ENCODE measurements at regions not wholly inside any gene's neighbourhood (a gene's known extent, or its start where the extent isn't known, plus 50 kb on each side); places are given as distances from the start of the nearest gene placed in this dataset.

DNA sequence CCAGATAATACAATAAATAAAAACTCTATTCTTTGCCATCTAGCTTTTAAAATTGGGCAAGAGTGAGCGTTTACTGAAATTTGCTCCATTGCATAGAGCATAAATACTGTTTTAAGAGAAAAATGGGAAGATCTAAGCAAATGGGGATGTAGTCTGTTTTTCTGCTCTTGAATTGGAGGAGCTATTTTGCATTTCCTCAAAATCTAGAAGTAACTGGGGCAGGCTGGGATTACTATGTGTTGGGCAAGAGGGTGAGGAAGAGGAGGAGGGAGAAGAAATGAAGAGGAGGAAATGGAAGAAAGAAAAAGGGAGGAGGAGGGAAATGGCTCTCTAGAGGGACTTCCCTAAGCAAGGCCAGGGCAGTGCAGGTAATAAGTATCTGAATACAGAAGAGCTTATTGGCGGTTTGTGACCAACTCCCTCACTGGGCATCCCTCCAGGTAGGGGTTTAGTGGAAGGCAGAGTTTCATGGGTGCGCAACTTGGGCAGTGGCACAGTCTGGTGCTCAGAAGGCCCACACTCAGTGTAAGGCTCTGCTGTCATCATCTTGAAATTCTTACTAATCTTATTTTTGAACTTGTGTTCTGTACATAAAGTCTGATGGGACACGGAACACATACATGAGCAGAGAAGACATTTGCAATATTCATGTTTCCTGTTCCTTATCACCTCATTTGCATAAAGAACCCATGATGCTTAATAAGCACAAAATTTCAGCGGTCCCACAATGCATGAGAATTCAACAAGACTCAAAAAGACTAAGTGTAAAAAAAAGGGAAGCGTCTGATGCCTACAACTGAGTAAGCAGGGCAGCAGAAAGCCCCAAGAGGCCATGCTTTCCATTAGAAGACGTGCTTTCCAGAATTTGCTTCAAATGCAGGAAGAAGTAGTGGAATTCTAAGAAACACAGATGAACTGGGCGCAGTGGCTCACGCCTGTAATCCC lies 116.9 kb downstream of the EVX1 start:
- TF ChIP-seq, protein P1, sequence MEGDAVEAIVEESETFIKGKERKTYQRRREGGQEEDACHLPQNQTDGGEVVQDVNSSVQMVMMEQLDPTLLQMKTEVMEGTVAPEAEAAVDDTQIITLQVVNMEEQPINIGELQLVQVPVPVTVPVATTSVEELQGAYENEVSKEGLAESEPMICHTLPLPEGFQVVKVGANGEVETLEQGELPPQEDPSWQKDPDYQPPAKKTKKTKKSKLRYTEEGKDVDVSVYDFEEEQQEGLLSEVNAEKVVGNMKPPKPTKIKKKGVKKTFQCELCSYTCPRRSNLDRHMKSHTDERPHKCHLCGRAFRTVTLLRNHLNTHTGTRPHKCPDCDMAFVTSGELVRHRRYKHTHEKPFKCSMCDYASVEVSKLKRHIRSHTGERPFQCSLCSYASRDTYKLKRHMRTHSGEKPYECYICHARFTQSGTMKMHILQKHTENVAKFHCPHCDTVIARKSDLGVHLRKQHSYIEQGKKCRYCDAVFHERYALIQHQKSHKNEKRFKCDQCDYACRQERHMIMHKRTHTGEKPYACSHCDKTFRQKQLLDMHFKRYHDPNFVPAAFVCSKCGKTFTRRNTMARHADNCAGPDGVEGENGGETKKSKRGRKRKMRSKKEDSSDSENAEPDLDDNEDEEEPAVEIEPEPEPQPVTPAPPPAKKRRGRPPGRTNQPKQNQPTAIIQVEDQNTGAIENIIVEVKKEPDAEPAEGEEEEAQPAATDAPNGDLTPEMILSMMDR (IDR thresholded peaks at IDR 0.05): no peak
- no peak for TF ChIP-seq POLR2A (IDR thresholded peaks at IDR 0.05)
- 88 to 91% methylated on average over 9 of the region's 9 CpGs for WGBS, 2 donors
- H3K27ac ChIP-seq: no peak overlapping the region

DNA sequence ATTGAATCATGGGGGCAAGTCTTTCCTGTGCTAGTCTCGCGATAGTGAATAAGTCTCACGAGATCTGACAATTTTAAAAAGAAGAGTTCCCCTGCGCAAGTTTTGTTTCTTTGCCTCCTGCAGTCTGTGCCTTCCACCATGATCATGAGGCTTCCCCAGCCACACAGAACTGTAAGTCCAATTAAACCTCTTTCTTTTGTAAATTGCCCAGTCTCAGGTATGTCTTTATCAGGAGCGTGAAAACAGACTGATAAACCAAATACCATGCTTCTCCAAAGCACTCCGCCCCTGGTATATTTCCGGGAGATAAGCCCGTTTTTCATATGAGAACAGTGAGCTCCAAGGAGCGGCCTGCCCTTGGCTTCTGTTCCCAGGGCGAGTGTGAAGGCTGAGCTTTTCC lies 118.9 kb downstream of the EVX1 start:
- 36 to 41% methylated on average over 10 of the region's 10 CpGs for WGBS, 2 donors
- peak overlapping the region in 1 of 2 donors; percentile 31 for H3K27ac ChIP-seq

More for the DNA sequence above, 116.9 kb downstream of the EVX1 start:
- Histone ChIP-seq H3K4me3 (no peak overlapping the region), H3K9me3 (no peaks in the 10 kb centered on the region), H3K27me3 (no peaks in the 10 kb centered on the region), H3K36me3 (ENCODE audit: low read depth, missing control alignments) (no peaks in the 10 kb centered on the region), H3K4me1 (no peaks in the 10 kb centered on the region)
- DNase-seq: no peak
- intact Hi-C loops (cut with DNase I; ENCODE audit: low total_unique reads): no loop called here

GRCh38 chr7:27362026-27362425 lies 119.4 kb downstream of the EVX1 start:
- H3K27me3 ChIP-seq: no peaks in the 10 kb centered on the region
- intact Hi-C loops (cut with DNase I; ENCODE audit: low total_unique reads): no loop called here
- no peaks in the 10 kb centered on the region for H3K36me3 ChIP-seq (ENCODE audit: low read depth, missing control alignments)
- H3K9me3 ChIP-seq: no peaks in the 10 kb centered on the region
- DNase-seq: no peak
- peak overlapping the region in 1 of 2 donors; percentile 31 for H3K27ac ChIP-seq
- 64 to 75% methylated on average over 4 of the region's 4 CpGs for WGBS, 2 donors
- no peaks in the 10 kb centered on the region for H3K4me1 ChIP-seq
- no peak overlapping the region for H3K4me3 ChIP-seq
- TF ChIP-seq, protein P1 (IDR thresholded peaks at IDR 0.05): no peak
- no peak for TF ChIP-seq POLR2A (IDR thresholded peaks at IDR 0.05)

More for the DNA sequence above, 118.9 kb downstream of the EVX1 start:
- no peaks in the 10 kb centered on the region for H3K36me3 ChIP-seq (ENCODE audit: low read depth, missing control alignments)
- no peaks in the 10 kb centered on the region for H3K9me3 ChIP-seq
- DNase-seq: peak; percentile 26
- H3K4me3 ChIP-seq: peak overlapping the region in 1 of 2 donors; percentile 34
- no peaks in the 10 kb centered on the region for H3K4me1 ChIP-seq
- no peaks in the 10 kb centered on the region for H3K27me3 ChIP-seq
- TF ChIP-seq POLR2A (IDR thresholded peaks at IDR 0.05): no peak
- TF ChIP-seq, protein P1 (IDR thresholded peaks at IDR 0.05): no peak
- intact Hi-C loops (cut with DNase I; ENCODE audit: low total_unique reads): no loop called here

DNA sequence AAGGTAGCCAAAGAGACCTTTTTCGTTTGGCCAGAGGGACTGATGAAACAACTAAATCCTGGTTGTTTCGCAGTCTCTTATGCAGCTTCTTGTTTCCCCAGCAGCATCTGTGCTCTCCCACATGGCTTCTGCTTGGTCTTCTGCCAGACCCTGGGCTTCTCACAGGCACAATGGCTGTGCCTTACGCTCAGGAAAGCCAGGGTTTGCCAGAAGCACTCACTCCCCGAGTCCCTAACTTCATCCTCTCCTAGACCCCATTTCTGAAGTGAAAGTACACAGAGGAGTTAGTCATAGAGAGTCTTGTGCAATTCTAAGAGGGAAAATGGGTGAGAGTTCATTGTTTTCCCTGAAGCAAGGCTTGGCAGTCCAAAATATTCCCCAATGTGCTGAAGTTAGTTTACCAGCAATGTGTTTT lies 121.7 kb downstream of the EVX1 start:
- no peaks in the 10 kb centered on the region for H3K36me3 ChIP-seq (ENCODE audit: low read depth, missing control alignments)
- H3K9me3 ChIP-seq: no peaks in the 10 kb centered on the region
- H3K4me3 ChIP-seq: no peak overlapping the region
- TF ChIP-seq POLR2A (IDR thresholded peaks at IDR 0.05): no peak
- TF ChIP-seq, protein P1 (IDR thresholded peaks at IDR 0.05): no peak
- intact Hi-C loops (cut with DNase I; ENCODE audit: low total_unique reads): no loop called here
- WGBS, 2 donors: 33 to 42% methylated on average over 4 of the region's 4 CpGs
- peak overlapping the region; percentile 36 to 66 for H3K27ac ChIP-seq
- no peaks in the 10 kb centered on the region for H3K4me1 ChIP-seq
- DNase-seq: peak; percentile 66
- H3K27me3 ChIP-seq: no peaks in the 10 kb centered on the region
